ENCODE measurements at regions not wholly inside any gene's neighbourhood (a gene's known extent, or its start where the extent isn't known, plus 50 kb on each side); places are given as distances from the start of the nearest gene placed in this dataset.

GRCh38 chr20:24049081-24049480 is 60.5 kb upstream of the GGTLC1 start (continued):
- no peak for TF ChIP-seq CLOCK (CRISPR knock-in tag; IDR thresholded peaks at IDR 0.05; ENCODE audit: borderline replicate concordance)
- TF ChIP-seq EZH2 (IDR thresholded peaks at IDR 0.05; ENCODE audit: borderline replicate concordance, low read depth, low read length): no peak
- no peak for TF ChIP-seq ZKSCAN1 (IDR thresholded peaks at IDR 0.05; ENCODE audit: low read depth, low read length)
- TF ChIP-seq NR0B1 (IDR thresholded peaks at IDR 0.05; ENCODE audit: partially characterized antibody): no peak
- TF ChIP-seq RB1 (IDR thresholded peaks at IDR 0.05; ENCODE audit: low read depth): no peak
- TF ChIP-seq SMARCA4 (IDR thresholded peaks at IDR 0.05): no peak
- no peak for TF ChIP-seq ETV6 (IDR thresholded peaks at IDR 0.05; ENCODE audit: borderline replicate concordance in 1 of 2, low read depth in 2 of 2, low read length in 1 of 2)
- no peak for TF ChIP-seq ETV6 (CRISPR knock-in tag; IDR thresholded peaks at IDR 0.05; ENCODE audit: borderline replicate concordance)
- TF ChIP-seq ZNF431 (CRISPR knock-in tag; IDR thresholded peaks at IDR 0.05): no peak
- TF ChIP-seq DACH1 (IDR thresholded peaks at IDR 0.05; ENCODE audit: partially characterized antibody): no peak
- TF ChIP-seq CSDE1 (IDR thresholded peaks at IDR 0.05): no peak

Data from K562 (cell line).